ENCODE measurements at regions not wholly inside any gene's neighbourhood (a gene's known extent, or its start where the extent isn't known, plus 50 kb on each side); places are given as distances from the start of the nearest gene placed in this dataset.

GRCh38 chr13:78770601-78771000 is 111.6 kb upstream of the OBI1 start:
- peak; percentile 46 for DNase-seq

DNA sequence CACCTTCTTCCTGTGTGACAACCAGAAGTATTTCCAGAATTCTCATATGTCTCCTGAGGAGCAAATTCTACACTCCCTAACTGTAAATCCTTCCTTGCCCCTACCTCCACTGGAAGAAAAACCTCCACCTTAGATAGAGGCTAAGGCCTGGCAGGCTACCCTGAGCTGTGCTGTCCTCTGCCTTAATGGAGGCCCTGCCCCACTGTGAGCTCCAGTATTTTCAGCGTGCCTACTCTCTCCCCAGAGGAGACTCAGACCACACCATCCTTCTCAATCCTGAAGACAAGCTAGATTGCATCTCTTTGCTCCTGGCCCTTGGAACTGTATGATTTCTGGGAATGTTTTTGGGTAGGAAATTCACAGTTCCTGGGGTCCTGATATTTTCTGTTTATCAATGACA is 110.0 kb upstream of the OBI1 start:
- DNase-seq = no peak

- no peak for DNase-seq
These were observed 105.7 kb upstream of the OBI1 start for GRCh38 chr13:78764665-78765064.

- no peak for DNase-seq
These were observed 103.9 kb upstream of the OBI1 start for GRCh38 chr13:78762825-78763224.

- DNase-seq = peak; percentile 44
These were observed 100.7 kb upstream of the OBI1 start for GRCh38 chr13:78759704-78760103.

DNA sequence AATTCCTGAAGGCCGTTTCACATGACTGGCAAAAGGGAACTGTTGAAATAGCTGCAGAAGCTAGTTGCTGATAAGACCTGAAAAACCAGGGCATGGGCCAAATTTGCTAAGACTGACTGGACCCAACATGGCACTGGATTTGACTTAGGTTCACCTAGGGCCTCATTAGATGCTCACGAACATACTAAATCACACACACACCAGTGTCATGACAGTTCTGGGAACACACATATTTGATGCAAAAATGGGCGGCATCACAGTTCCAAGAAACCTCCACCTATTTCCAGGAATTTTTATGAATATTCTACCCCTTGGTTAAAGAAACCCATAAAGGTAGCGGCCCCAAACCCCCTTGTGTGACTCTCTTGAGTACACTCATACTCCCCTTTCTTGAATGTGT is 99.6 kb upstream of the OBI1 start:
- DNase-seq = peak; percentile 11

- no peak for DNase-seq
These were observed 94.5 kb upstream of the OBI1 start for GRCh38 chr13:78753435-78753834.

- no peak for DNase-seq
These were observed 91.8 kb upstream of the OBI1 start for GRCh38 chr13:78750735-78751134.

- DNase-seq = no peak
These were observed 85.0 kb upstream of the OBI1 start for GRCh38 chr13:78743973-78744372.

- DNase-seq = no peak
These were observed 83.7 kb upstream of the OBI1 start for GRCh38 chr13:78742659-78743058.

DNA sequence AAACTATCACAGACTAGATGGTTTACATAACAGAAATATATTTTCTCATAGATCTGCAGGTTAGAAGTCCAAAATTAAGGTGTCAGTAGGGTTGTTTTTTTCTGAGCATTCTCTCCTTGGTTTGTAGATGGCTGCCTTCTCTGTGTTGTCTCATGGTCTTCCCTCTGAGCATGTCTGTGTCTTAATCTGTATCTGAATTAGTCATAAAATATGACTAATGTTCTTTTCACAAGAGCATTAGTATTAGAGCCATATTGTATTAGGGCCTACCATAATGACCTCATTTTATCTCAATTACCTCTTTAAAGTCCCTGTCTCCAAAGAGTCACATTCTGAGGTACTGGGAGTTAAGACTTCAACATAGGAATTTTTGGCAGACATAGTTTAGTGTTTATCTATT is 77.2 kb upstream of the OBI1 start:
- no peak for DNase-seq

DNA sequence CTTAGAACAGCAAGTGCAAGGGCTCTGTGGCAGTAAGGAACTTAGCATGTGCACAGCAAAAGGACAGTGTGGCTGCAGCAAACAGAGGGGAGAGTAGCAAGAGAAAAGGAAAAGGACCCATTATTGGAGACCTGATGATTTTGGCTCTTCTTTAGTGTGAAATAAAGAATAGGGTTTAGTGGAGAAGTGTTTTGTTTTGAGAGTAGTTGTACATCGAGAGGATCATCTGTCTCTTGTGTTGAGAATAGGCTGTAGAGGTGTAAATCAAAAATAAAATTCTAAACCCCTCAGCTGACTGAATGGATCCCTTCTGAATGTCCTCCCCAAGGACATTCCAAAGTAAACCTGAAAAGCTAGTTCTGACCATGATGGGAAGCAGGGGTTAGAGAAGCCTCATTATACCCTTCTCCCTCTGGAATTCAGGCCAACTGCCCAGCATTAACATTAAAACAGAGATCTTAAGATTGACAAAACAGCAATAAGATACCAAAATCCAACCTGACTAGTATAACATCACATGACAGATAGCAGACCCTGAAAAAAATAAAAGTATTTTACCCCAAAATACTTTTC is 73.6 kb upstream of the OBI1 start:
- no peak for DNase-seq

DNA sequence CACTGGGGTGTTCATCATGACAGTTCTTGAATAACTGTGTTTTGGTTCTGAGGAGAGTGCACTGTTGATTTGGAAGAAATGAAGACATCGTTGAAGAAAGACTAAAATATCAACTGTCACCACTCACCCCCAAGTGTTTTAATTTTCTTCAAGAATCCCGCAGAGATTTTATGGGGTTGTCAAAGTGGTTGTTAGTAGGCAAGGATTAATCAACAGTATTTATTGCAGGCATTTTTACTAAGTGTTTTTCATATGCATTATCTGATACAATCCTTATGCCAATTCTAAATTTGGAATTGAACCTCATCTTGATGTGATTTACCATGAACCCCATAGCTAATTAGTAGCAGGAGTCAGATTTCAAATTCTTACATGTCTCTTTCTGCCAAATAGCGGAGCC is 63.7 kb upstream of the OBI1 start:
- DNase-seq = no peak

DNA sequence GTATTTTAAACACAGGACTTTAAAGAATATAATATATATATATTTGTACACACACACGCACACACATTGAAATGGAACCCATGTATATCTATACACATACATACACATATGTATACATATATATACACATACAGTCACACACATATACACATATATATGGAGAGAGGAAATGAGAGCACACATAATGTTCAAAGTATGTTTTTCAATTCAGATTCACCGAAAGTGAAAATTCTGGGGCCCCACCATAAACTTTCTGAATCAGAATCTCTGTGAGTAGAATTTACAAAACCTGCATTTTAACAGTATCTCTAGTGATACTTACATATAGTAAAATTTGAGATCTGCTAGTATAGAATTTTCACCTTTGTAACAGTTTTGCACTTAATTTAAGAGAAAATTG is 60.4 kb upstream of the OBI1 start:
- no peak for DNase-seq

DNA sequence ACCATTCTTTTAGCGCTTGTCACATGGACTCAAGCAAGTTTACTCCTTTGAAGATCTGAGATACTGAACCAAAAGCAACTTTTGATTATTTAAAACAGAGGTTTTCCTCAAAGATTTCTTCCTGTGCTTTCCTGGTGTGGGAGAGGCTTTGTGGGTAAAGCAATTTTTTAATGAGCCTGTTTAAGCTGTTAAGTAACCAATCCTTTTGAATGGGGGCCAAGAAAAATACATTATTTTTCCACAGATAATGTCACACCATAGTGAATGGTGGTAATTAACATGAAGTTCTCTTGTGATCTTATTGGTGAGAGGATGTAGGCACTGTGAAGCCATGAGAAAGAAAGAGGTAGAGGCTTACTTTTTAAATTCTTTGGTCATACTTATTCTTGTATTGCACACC is 55.8 kb upstream of the OBI1 start:
- DNase-seq = no peak

- DNase-seq = no peak
These were observed 53.9 kb upstream of the OBI1 start for GRCh38 chr13:78712831-78713230.

- DNase-seq = no peak
These were observed 50.1 kb upstream of the OBI1 start for GRCh38 chr13:78709028-78709427.

Data from hematopoietic multipotent progenitor cell treated with erythropoietin and hydrocortisone succinate and interleukin-3 and kit ligand, for 4 days (in vitro differentiated cells).